HG02678 (cell line): ENCODE measurements at regions not wholly inside any gene's neighbourhood (a gene's known extent, or its start where the extent isn't known, plus 50 kb on each side); places are given as distances from the start of the nearest gene placed in this dataset.

Experiments used
- ATAC-seq: cut with Tn5 transposase; IDR thresholded peaks from one replicate; pipeline ENCODE4 v1.9.1; 2021; ENCODE audit warnings: mild to moderate bottlenecking, moderate library complexity; ENCODE audit not compliant: unreplicated experiment

DNA sequence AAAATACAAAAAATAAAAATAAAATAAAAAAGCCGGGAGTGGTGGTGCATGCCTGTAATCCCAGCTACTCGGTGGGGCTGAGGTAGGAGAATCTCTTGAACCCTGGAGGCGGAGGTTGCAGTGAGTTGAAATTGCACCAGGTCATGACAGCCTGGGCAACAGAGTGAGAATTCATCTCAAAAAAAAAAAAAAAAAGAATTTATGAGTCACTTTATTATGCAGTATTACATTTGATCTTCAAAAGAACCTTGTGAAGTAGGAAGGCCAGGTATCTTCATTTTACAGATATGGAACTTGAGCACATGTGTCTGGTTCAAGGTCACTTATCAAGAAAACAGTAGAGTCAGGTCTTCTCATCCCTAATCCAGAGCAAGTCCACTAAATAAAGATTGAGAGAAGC, 459.4 kb upstream of the HNRNPA3 start:
- no peak for ATAC-seq

DNA sequence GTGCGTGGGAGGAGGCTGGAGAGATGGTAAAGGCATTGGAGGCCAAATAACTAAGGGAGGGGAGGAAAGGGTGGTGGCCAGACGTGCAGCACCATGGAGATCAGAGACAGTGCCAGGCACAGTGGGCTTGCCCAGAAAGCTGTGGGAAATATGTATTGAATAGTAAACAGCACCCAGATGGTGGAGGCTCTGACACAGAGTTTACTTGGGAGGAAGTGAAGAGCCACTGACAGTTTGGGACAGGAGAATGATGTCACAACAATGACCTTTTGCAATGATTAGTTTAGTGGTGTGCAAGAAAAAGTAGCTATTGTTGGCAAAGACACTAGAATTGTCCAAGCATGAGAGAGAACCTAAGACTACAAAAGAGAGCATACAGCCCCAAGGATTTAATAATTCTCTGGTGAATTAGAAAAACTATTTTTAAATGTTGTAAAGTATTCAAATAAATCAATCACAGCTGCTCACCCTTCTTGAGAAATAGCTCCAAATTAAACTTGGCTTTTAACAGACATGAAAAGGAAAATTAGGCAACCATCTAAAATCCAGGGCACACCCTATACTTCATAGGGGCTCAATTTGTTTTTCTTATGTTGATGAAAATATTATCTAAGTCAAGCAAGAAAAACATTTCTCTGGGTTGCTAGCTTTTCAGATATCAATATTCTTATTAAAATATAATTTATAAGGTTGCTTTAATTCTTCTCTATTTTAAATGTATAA, 458.7 kb upstream of the HNRNPA3 start:
- no peak for ATAC-seq

DNA sequence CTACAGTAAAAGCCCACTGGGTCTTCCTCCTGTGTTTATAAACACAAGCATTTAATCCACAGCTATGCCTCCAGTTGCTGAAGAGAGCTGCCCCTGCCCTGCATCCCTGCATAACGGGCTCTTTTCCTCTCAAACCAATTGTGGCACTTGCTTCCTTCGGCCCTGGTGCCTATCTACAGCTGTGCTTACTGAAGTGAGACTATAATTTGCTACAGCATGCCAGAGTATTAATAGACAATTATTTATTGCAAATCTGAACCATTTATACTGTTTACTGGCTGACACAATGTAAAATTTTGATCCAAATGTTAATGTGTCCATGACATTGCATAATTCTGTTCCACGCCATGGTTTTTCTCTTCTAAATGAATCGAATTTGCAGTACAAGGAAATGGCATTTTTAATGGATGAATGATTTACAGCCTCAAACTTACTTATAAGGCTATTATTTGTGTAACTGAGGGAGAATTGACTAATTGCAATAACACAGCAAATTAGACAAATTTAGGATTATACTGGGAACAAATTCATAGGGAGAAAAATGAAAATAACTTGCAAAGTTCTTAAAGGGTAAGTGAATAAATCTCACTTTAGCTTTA, 457.0 kb upstream of the HNRNPA3 start:
- no peak for ATAC-seq

DNA sequence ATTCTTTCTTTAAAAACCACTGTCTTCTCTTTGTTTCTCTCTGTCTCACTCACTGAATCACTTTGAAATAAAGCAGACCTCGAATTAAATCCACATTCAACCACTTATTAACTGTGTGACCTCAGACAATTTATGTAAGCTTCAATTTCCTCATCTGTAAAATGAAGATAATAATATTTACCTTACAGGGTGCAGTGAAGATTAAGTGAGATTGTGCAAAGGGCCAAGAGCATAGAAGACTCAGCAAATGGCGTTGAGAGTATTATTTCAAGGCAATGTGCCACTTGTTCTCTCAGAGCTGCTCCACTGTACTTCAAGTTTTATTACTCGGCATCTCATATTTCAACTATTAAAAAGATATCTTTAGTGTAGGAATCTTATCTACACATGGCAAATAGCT, 454.2 kb upstream of the HNRNPA3 start:
- ATAC-seq: no peak

DNA sequence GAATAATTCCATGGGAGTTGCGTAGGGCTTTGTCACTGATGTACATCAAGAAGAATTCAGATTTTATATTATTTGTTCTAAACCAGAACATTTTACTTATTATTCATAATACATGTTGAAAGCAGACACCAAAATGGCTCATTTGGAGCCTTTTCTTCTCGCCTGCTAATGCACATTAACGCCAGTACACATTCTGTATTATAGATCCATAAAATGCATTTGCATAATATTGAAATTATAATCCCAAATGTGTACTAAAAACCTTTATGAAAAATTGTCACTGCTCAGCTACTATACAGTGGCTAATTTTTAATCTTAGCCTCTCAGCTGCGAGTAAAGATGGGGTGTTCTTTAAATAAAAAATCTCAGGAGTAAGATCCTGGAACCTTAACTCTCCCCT, 452.2 kb upstream of the HNRNPA3 start:
- ATAC-seq: no peak

DNA sequence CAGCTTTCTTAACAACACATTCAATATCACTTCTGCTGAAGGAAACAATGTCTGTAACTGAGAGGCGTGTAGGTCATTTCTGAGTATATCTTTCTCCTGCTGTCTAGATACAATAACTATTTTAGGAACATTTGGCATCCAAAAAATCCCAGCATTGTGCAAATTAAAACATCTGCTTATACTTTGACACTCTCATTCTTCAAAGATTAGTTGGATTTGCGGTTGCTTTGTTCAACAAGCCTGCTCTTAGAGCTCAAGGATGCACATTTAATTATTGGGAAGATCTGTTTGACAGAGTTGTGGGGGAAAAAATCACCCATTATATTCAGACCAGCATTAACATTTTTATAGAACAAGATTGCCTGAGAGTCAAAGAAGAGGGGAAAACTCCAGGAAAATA, 449.5 kb upstream of the HNRNPA3 start:
- no peak for ATAC-seq

DNA sequence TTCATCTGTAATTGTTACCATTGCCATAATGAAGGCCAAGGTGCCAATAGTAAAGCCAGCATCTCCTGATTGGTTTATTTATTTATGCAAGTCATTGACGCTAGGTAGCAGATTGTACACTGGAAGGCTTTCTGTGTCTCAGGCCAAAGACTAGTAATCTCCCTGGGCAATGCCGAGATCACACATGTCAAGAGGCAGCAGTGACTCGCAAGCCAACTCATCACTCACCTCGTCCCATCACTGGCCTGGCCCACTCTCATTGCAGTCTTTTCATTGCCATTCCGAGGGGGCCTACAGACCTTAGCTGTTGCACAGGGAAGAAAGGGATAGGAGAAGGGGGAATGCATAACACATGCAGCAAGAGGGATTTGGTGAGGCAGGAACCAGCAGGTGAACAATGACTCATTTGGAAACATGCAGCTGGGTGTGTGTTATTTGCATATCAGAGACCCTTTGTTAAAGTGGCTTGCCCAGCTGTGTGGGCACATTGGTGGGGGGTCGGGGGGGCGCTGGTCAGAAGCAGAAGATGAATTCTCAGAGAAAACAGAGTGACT, 448.7 kb upstream of the HNRNPA3 start:
- ATAC-seq: peak; percentile 69

DNA sequence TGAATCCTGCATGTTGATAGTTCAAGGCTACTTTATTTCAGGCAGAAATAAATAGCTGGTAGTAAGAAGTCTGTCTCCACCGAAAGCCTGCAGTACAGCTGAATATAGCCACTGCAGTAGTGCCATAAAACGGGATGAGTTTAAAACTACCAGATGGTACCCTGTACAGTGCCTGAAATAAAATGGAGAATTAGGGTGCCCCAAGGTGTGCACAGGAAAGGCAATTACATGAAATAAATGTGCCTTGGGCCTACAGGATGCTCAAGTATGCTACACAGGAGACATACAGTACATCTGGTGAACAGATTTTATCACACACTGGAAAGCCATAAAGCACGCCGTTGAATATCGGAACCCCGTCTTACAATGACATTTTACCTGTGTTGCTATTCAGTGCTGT, 447.7 kb upstream of the HNRNPA3 start:
- no peak for ATAC-seq

DNA sequence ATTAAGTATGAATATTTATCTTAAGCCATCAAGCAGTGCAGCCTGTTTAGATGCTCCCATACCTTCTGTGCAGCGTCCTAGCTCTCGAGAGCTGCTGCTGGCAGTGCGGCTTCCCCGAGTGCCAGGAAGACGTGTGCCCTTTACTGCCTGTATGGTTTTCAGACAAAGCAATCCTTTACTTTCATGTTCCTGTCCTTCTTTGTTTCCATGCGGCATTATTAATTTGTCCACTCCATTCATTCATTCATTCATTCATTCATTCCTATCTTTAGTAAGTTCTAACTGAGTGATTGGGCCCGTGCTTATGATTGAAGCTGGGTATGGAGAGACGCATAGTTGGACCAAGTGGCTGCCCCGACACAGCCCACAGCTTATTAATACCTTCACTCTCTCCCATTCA, 446.6 kb upstream of the HNRNPA3 start:
- ATAC-seq: no peak

DNA sequence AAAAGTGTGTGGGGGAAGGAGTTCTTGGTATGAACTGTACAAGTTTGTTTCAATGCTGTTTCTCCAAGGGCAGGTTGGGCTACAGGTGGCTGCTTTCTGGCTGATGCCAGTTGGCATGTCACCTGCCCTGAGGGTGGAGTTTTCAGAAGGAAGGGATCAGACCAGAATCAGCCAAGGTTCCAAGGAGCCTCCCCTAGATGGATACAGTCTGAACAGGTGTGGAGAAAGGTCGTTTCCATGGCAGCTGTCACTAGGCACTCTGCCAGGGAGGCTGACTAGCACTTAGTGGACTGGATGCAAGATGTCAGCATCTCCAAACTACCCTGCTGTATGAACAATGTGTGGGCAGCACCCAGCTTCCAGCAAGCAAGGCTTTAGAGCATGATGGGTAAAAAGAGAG, 444.4 kb upstream of the HNRNPA3 start:
- no peak for ATAC-seq

DNA sequence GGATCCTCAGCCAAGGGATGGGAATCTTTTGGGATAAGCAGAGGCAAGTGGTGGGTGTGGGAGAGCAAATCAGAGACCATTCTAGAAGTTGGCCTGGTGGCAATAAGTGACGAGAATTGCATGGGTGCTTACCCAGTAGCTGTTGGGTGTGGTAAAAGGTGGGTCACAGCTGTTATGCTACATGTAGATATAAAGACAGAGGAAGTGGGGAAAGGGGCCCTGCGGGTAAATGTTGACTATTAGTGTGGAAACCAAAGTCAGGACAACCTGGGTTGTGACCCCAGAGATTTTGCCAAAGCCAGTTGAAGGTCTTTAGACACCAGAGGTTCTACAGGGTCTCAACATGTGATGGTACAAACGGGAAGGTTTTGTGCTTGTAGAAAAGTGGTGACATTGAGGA, 443.6 kb upstream of the HNRNPA3 start:
- ATAC-seq: no peak

DNA sequence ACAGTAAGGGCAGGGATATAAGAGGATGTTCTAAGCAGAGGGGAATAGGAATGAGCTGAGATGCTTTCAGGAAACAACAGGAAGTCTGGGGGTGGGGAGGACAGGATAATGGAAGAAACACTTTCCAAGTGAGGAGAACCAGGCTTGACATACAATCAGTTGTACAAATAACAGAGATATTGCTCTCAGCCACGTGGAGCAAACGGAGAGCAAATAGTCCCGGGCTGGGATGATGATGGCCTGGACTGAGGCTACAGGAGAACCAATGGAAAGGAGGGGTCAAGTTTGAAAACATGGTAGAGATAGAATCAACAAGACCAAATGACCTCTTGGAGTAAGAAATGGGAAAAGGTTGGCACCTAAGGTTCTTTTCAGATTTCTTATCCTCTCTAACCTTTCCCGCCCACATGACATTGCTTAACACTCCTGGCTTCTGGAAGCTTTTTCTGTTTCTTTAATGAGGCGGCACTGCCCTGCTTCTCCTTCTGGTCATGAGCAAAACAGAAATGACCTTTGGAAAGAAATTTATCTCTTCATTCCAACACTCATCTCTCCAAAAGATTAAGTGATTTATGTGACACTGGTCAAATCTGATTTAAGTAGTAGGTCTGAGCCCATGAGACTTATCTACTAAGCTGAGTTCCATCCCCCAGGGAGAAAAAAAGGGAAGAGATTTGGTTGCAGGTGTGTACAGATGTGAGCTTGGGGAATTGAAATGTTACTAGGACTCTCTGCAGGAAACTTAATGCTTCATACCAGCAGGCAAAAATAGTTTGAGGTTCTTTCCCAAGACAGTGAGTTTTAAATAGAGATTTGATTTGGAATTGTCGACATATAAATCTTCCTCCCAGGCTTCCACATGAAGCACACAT, 442.9 kb upstream of the HNRNPA3 start:
- no peak for ATAC-seq

DNA sequence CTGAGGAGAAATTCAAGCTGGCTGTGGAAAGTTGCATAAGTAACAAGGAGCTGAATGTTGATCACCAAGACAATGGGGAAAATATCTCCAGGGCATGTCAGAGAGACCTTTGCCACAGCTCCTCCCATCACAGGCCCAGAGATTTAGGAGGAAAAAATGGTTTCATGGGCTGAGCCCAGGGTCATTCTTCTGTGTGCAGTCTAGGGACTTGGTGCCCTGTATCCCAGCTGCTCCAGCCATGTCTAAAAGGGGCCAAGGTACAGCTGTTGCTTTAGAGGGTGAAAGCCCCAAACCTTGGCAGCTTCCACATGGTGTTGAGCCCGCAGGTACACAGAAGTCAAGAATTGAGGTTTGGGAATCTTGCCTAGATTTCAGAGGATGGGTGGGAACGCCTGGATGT, 439.8 kb upstream of the HNRNPA3 start:
- no peak for ATAC-seq

DNA sequence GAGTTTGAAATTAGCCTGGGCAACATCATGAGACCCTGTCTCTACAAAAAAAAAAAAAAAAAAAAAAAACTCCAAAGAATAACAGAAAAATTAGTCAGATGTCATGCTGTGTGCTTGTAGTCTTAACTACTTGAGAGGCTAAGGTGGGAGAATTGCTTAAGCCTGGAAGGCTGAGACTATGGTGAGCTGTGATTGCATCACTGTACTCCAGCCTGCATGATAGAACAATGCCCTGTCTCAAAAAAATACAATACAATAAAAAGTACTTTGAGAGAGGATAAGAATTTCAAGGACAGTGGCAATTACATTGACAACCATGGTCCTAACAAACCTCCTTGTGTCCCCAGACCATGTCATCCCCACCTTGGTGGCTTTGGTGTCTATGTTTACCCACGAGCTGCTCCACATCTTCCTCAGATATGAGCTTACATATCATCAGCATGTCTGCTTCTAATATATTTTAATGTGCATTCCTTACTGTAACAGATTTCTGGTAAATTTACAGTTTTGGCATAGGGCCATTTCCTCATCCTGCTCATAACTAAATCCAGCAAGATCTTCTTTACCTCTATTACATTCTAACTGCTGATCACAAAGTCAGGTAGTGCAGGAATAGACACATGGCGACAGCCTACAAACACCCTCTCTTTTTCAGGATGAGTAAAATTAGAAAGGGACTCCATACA, 437.7 kb upstream of the HNRNPA3 start:
- ATAC-seq: no peak

DNA sequence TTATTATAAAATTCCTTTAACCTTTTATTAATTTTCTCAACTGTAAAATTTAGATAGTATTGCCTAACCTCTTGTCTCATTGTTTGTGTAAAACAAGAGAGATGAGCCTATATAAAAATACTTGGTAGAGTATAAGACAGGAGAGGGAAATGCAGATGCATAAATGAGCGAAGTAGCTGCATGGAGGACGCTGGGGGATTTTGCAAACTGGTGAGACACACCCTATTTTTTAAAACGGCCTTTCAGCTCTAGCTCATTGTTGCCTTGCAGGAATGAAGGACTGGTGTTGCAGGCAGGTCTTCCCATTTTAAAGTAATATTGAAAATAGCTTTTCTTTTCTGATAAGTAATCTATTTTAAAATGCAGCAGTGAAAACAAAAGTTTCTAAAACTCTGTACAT, 435.3 kb upstream of the HNRNPA3 start:
- no peak for ATAC-seq

DNA sequence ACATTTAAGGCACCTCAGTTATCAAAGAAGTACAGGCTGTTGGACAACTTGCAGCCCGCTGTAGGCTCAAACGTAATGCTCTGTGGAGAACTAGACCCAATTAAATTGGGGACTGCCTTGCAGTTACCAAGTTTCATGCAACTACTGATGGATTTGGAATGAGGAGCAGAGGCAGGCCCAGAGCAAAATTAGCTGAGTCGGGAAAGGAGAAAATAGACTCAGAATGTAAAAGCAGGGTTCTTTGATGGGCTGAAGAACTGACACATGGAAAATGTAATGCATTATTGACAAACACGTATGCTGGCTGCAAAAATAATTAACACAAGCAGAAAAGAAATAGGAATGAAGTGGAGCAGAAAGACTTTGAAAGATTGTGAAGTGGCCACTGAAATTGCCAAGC, 432.7 kb upstream of the HNRNPA3 start:
- no peak for ATAC-seq

DNA sequence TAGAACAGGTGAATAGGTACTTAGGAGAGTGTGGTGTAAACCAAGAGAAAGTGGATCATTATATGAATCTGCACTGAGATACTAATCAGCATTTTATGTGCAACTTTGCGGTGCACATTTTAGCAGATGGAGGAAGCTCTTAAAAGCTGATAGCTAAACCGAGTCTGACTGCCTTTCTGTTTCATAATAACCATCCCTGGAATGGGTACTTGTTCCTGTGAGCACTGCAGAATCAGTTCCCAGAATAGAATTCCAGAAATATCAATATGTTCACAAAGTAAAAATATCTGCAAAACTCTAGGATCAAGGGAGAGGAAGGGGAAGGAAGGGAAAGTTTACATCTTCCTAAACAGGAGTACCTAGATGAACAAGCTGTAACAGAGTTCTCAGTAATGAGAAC, 432.2 kb upstream of the HNRNPA3 start:
- ATAC-seq: no peak

DNA sequence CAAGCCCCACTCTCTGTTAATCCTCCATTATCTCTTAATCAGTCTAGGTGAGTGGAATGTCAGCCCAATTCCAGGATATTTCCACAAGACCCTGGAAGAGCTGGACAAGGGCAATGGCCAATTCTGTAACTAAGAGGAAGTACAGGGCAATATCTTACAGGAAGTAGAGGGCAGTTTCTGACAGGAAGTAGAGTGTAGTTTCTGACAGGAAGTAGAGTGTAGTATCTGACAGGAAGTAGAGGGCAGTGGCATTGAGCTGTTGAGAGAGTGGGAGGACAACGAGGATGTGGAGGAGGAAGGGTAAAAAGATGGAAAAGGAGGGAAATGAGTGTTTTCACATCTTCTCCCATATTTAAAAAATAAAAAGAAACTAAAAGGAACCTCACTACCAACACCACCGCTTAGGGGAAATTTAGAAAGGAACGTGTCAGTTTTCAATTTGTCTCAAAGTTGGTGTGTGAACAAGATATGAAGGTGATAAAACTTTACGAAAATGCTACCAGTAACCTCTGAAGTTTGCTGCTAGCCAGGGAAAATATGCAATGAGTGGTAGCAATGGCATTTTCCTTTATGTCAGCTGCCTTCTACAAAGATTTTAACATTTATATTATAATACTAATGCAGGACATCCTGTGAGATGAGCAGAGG, 430.9 kb upstream of the HNRNPA3 start:
- no peak for ATAC-seq

DNA sequence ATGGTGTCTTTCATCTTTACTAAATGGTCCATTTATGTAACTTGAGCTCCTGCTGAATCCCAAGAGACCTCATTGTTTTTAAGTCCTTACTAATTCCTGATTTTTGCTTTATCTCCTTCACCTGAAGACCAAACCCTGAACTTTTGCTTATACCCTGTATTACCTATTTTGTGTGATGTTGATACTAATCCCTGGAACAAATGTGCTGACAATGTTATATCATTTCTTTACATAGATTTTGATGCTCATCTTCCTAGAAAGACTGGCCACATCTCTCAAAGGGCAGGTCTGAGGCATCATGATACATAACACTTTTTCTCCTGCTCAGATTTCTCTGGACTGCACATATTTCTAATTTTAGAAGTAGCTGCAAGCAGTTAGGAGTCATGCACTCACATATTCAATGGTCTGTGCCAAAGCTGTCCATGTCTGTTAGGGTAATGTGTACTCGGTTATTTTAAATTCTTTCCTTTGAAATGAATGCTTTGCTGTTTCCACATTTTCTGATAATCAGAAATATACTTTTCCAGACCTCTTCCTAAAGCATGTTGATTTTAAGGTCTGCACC, 427.9 kb upstream of the HNRNPA3 start:
- no peak for ATAC-seq

DNA sequence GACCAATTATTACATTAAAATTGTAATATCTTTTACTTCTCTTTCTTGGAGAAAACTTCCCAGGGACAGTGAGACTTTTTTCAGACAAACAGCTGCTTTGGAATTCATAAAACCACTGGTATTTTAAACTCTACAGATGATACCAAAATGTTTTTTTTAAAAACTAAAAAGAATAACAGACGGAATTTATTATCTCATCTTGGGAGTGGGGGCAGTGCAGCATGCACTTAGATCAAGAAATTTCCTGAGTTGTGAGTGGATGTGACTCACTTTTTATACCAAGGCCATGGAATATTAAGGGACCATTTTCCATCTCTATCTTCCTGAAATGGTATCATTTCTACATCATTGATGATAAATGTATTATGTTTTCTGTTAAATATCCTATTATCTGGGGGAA, 422.8 kb upstream of the HNRNPA3 start:
- ATAC-seq: no peak
